HCT116 (cell line): ENCODE measurements at regions not wholly inside any gene's neighbourhood (a gene's known extent, or its start where the extent isn't known, plus 50 kb on each side); places are given as distances from the start of the nearest gene placed in this dataset.

Experiments used
- ATF3 ChIP-seq: IDR thresholded peaks from 2 replicates; pipeline ENCODE4 v1.6.1; 2012
- CEBPB ChIP-seq: IDR thresholded peaks from 2 replicates; pipeline ENCODE4 v1.6.1; 2012; ENCODE audit warnings: low read depth
- CTCF ChIP-seq, 3 experiments: fragments of 200-600 bp in 1 of 3; sonication (generic) in 1 of 3; IDR thresholded peaks in 2 of 3; conservative IDR thresholded peaks in 1 of 3; 2 replicates each; pipeline ENCODE4 v1.5.1; 2012 to 2017; ENCODE audit warnings: low read depth in 2 of 3, low read length in 2 of 3, antibody characterized with exemption in 1 of 3, borderline replicate concordance in 1 of 3, control low read depth in 1 of 3, mild to moderate bottlenecking in 1 of 3, mixed read lengths in 1 of 3, mixed run types in 1 of 3, moderate library complexity in 1 of 3; ENCODE audit not compliant: insufficient read depth in 1 of 3
- EZH2 ChIP-seq: fragments of 200-600 bp; sonication (generic); IDR thresholded peaks from 2 replicates; pipeline ENCODE4 v1.6.1; 2017; ENCODE audit warnings: antibody characterized with exemption, mixed run types
- FOSL1 ChIP-seq: IDR thresholded peaks from 2 replicates; pipeline ENCODE4 v1.6.1; 2012; ENCODE audit warnings: low read depth
- JUND ChIP-seq: IDR thresholded peaks from 2 replicates; pipeline ENCODE4 v1.6.1; 2012
- MAX ChIP-seq: IDR thresholded peaks from 2 replicates; pipeline ENCODE4 v1.6.1; 2012
- POLR2AphosphoS5 ChIP-seq: IDR thresholded peaks from 2 replicates; pipeline ENCODE4 v1.6.1; 2011; ENCODE audit warnings: mild to moderate bottlenecking, low read depth, low read length, moderate library complexity
- RAD21 ChIP-seq: IDR thresholded peaks from 2 replicates; pipeline ENCODE4 v1.6.1; 2012; ENCODE audit warnings: low read depth, mild to moderate bottlenecking
- REST ChIP-seq: IDR thresholded peaks from 2 replicates; pipeline ENCODE4 v1.6.1; 2012; ENCODE audit warnings: low read depth
- SIN3A ChIP-seq: IDR thresholded peaks from 2 replicates; pipeline ENCODE4 v1.6.1; 2012; ENCODE audit warnings: low read depth
- ZFX ChIP-seq: fragments of 450-650 bp; IDR thresholded peaks from 2 replicates; pipeline ENCODE4 v1.6.1; 2017

- no peak for TF ChIP-seq CTCF (IDR thresholded peaks at IDR 0.05 in 2 of 3, conservative IDR thresholded peaks at IDR 0.05 in 1 of 3; ENCODE audit: borderline replicate concordance in 1 of 3, insufficient read depth in 1 of 3, low read depth in 2 of 3, low read length in 2 of 3)
- no peak for TF ChIP-seq FOSL1
- no peak for TF ChIP-seq EZH2
- TF ChIP-seq MAX, result no peak
- TF ChIP-seq ZFX, result no peak
- no peak for TF ChIP-seq JUND
- no peak for TF ChIP-seq SIN3A
- TF ChIP-seq POLR2AphosphoS5, result no peak
- TF ChIP-seq REST, result no peak
- TF ChIP-seq ATF3, result no peak
- TF ChIP-seq RAD21, result no peak
- TF ChIP-seq CEBPB, result no peak
These were observed 166.0 kb upstream of the SATB1 start for GRCh38 chr3:18591120-18591519.
